Mesenchymal stem cell (in vitro differentiated cells and primary cell): ENCODE measurements at regions not wholly inside any gene's neighbourhood (a gene's known extent, or its start where the extent isn't known, plus 50 kb on each side); places are given as distances from the start of the nearest gene placed in this dataset.
A peak's percentile ranks its signal among the peaks of the same experiment; 100 is the strongest.

Source experiments
- DNase-seq: peaks from one replicate; pipeline ENCODE4 v3.0.0-alpha.2; 2013
- H2AFZ ChIP-seq: one replicate; pipeline ENCODE4 v1.6.1; 2013; ENCODE audit warnings: low read depth, mild to moderate bottlenecking, control low read depth, inconsistent platforms, low read length, moderate library complexity
- H2AK5ac ChIP-seq: 2 replicates; pipeline ENCODE4 v1.6.1; 2013; ENCODE audit warnings: low read length, moderate library complexity, mild to moderate bottlenecking, inconsistent platforms; ENCODE audit not compliant: severe bottlenecking
- H2BK120ac ChIP-seq: one replicate; pipeline ENCODE4 v1.6.1; 2013; ENCODE audit warnings: low read depth, mild to moderate bottlenecking, inconsistent platforms, low read length, moderate library complexity
- H2BK12ac ChIP-seq, 2 experiments: one replicate each; pipeline ENCODE4 v1.6.1; 2013; ENCODE audit warnings: inconsistent platforms in 2 of 2, low read length in 2 of 2, mild to moderate bottlenecking in 2 of 2, moderate library complexity in 2 of 2, control low read depth in 1 of 2
- H2BK15ac ChIP-seq: one replicate; pipeline ENCODE4 v1.6.1; 2013; ENCODE audit warnings: mild to moderate bottlenecking, low read depth, inconsistent platforms; ENCODE audit not compliant: poor library complexity, severe bottlenecking
- H2BK5ac ChIP-seq: 2 replicates; pipeline ENCODE4 v1.6.1; 2013; ENCODE audit warnings: low read depth, mild to moderate bottlenecking, low read length, control low read depth, inconsistent platforms; ENCODE audit not compliant: poor library complexity, severe bottlenecking
- H3K14ac ChIP-seq, 2 experiments: one replicate each; pipeline ENCODE4 v1.6.1; 2013; ENCODE audit warnings: inconsistent platforms in 2 of 2, low read length in 2 of 2, control low read depth in 1 of 2, mild to moderate bottlenecking in 1 of 2, moderate library complexity in 1 of 2
- H3K18ac ChIP-seq, 2 experiments: one replicate each; pipeline ENCODE4 v1.6.1; 2013; ENCODE audit warnings: inconsistent platforms in 2 of 2, low read length in 2 of 2, control low read depth in 1 of 2, low read depth in 1 of 2, mild to moderate bottlenecking in 1 of 2
- H3K23ac ChIP-seq, 2 experiments: one replicate each; pipeline ENCODE4 v1.6.1; 2013; ENCODE audit warnings: inconsistent platforms in 2 of 2, low read length in 2 of 2, mild to moderate bottlenecking in 2 of 2, moderate library complexity in 2 of 2, control low read depth in 1 of 2
- H3K27ac ChIP-seq: 2 replicates; pipeline ENCODE4 v1.5.1; 2013; ENCODE audit warnings: mild to moderate bottlenecking, moderate library complexity, low read length, control low read depth, inconsistent platforms; ENCODE audit not compliant: poor library complexity, severe bottlenecking
- H3K27me3 ChIP-seq, 2 experiments: 2 replicates each; pipeline versions ENCODE4 v1.6.1 to v1.7.0; 2013; ENCODE audit warnings: low read length in 2 of 2, mild to moderate bottlenecking in 2 of 2, moderate library complexity in 2 of 2, control low read depth in 1 of 2, inconsistent platforms in 1 of 2; ENCODE audit not compliant: control insufficient read depth in 1 of 2, insufficient read depth in 1 of 2
- H3K36me3 ChIP-seq, 2 experiments: 2 replicates each; pipeline versions ENCODE4 v1.6.1 to v1.7.0; 2013; ENCODE audit warnings: low read length in 2 of 2, control low read depth in 1 of 2, inconsistent platforms in 1 of 2, low read depth in 1 of 2, mild to moderate bottlenecking in 1 of 2; ENCODE audit not compliant: insufficient read depth in 2 of 2, control insufficient read depth in 1 of 2
- H3K4ac ChIP-seq, 2 experiments: one replicate each; pipeline ENCODE4 v1.6.1; 2013; ENCODE audit warnings: inconsistent platforms in 2 of 2, low read length in 2 of 2, mild to moderate bottlenecking in 2 of 2, moderate library complexity in 2 of 2, control low read depth in 1 of 2, low read depth in 1 of 2
- H3K4me1 ChIP-seq: 2 replicates; pipeline ENCODE4 v1.6.1; 2013; ENCODE audit warnings: low read depth, low read length, control low read depth; ENCODE audit not compliant: control insufficient read depth, insufficient read depth
- H3K4me2 ChIP-seq: 2 replicates; pipeline ENCODE4 v1.6.1; 2013; ENCODE audit warnings: low read length, mild to moderate bottlenecking, inconsistent platforms; ENCODE audit not compliant: poor library complexity, severe bottlenecking
- H3K4me3 ChIP-seq, 2 experiments: 2 replicates each; pipeline versions ENCODE4 v1.5.1 to v1.7.0; 2013; ENCODE audit warnings: low read length in 2 of 2, mild to moderate bottlenecking in 2 of 2, control low read depth in 1 of 2, low read depth in 1 of 2; ENCODE audit not compliant: insufficient read depth in 1 of 2
- H3K79me1 ChIP-seq: replicated peaks from 2 replicates; pipeline ENCODE4 v1.6.1; 2013; ENCODE audit warnings: mild to moderate bottlenecking, control low read depth, low read length, inconsistent platforms; ENCODE audit not compliant: poor library complexity, severe bottlenecking
- H3K9ac ChIP-seq: 2 replicates; pipeline ENCODE4 v1.7.0; 2013; ENCODE audit warnings: mild to moderate bottlenecking, low read length, moderate library complexity
- H3K9me3 ChIP-seq: 2 replicates; pipeline ENCODE4 v1.7.0; 2013; ENCODE audit warnings: mild to moderate bottlenecking, low read length; ENCODE audit not compliant: control insufficient read depth
- H4K8ac ChIP-seq: one replicate; pipeline ENCODE4 v1.6.1; 2013; ENCODE audit warnings: inconsistent platforms, mild to moderate bottlenecking, low read length, moderate library complexity
- H4K91ac ChIP-seq: one replicate; pipeline ENCODE4 v1.6.1; 2013; ENCODE audit warnings: mild to moderate bottlenecking, low read length, inconsistent platforms
- WGBS: methylation state at CpG from one replicate; pipeline ENCODE4 v1.1.7; 2013; ENCODE audit warnings: mixed read lengths; 5-methylcytosine and 5-hydroxymethylcytosine counted together

GRCh38 chr10:57303566-57303965 lies 942.5 kb upstream of the ZWINT start:
- H2BK12ac ChIP-seq, result no peak overlapping the region
- H3K14ac ChIP-seq, result no peak overlapping the region
- no peaks in the 10 kb centered on the region for H3K9me3 ChIP-seq
- H3K18ac ChIP-seq, result no peak overlapping the region
- H3K4me3 ChIP-seq, result no peak overlapping the region
- no peak overlapping the region for H3K23ac ChIP-seq
- no peak overlapping the region for H2BK15ac ChIP-seq
- no peak overlapping the region for H4K91ac ChIP-seq
- no CpG with 5 or more reads among the region's 3 CpGs for WGBS
- no peak overlapping the region for H3K4ac ChIP-seq
- no peaks in the 10 kb centered on the region for H3K27me3 ChIP-seq
- no peak overlapping the region for H2AFZ ChIP-seq
- no peak for DNase-seq
- H4K8ac ChIP-seq, result no peak overlapping the region
- H3K9ac ChIP-seq, result no peak overlapping the region
- H2BK5ac ChIP-seq, result no peak overlapping the region
- H3K79me1 ChIP-seq, result no peaks in the 10 kb centered on the region
- H3K4me2 ChIP-seq, result no peak overlapping the region
- H3K36me3 ChIP-seq, result no peaks in the 10 kb centered on the region
- H3K27ac ChIP-seq, result no peak overlapping the region
- H3K4me1 ChIP-seq, result no peaks in the 10 kb centered on the region
- H2BK120ac ChIP-seq, result no peak overlapping the region
- no peak overlapping the region for H2AK5ac ChIP-seq

GRCh38 chr10:57300718-57301117 lies 939.7 kb upstream of the ZWINT start:
- no peak overlapping the region for H2BK15ac ChIP-seq
- H3K23ac ChIP-seq, result no peak overlapping the region
- H3K79me1 ChIP-seq, result no peaks in the 10 kb centered on the region
- H4K91ac ChIP-seq, result no peak overlapping the region
- no peak overlapping the region for H3K14ac ChIP-seq
- H3K4me2 ChIP-seq, result no peak overlapping the region
- DNase-seq, result no peak
- no peak overlapping the region for H2BK12ac ChIP-seq
- H3K9ac ChIP-seq, result no peak overlapping the region
- H4K8ac ChIP-seq, result no peak overlapping the region
- no peaks in the 10 kb centered on the region for H3K36me3 ChIP-seq
- no peak overlapping the region for H2AFZ ChIP-seq
- H3K9me3 ChIP-seq, result no peaks in the 10 kb centered on the region
- no peaks in the 10 kb centered on the region for H3K27me3 ChIP-seq
- no peaks in the 10 kb centered on the region for H3K4me1 ChIP-seq
- H2BK5ac ChIP-seq, result peak overlapping the region; percentile 8
- no peak overlapping the region for H3K4ac ChIP-seq
- no peak overlapping the region for H3K27ac ChIP-seq
- WGBS, result 100% methylated on average over 1 of the region's 3 CpGs
- H2AK5ac ChIP-seq, result no peak overlapping the region
- H3K4me3 ChIP-seq, result no peak overlapping the region
- no peak overlapping the region for H2BK120ac ChIP-seq
- no peak overlapping the region for H3K18ac ChIP-seq

DNA sequence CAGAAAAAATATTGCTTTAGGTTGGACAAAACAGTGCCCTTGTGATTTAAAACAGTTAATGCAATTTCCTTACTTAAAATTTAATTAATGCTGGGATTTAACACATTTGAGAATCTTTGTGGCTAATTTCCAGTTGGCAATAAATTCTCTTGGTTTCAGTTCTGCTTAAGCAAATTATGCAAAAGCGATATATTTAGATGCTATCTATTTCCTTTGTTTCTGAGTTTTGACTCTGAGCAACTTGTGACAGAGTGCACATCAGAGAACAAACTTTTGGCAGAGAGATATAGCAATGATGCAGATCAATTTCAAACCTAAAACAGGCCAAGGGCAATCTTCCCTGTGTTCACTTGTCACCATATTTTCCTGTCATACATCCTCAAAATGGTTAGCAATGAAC lies 933.6 kb upstream of the ZWINT start:
- Histone ChIP-seq H3K4ac (no peak overlapping the region), H3K4me3 (no peak overlapping the region), H3K18ac (no peak overlapping the region), H3K27ac (no peak overlapping the region), H3K79me1 (no peaks in the 10 kb centered on the region), H2BK5ac (no peak overlapping the region), H3K36me3 (no peaks in the 10 kb centered on the region), H2BK15ac (no peak overlapping the region), H3K14ac (no peak overlapping the region), H4K8ac (no peak overlapping the region), H2BK120ac (no peak overlapping the region), H3K23ac (no peak overlapping the region), H2BK12ac (no peak overlapping the region), H3K9me3 (peaks cover 11% of the 10 kb centered on the region), H2AFZ (no peak overlapping the region), H2AK5ac (no peak overlapping the region), H3K27me3 (no peaks in the 10 kb centered on the region), H3K4me1 (no peaks in the 10 kb centered on the region), H4K91ac (no peak overlapping the region), H3K4me2 (no peak overlapping the region), H3K9ac (no peak overlapping the region)
- 100% methylated on average over 1 of the region's 1 CpG for WGBS
- no peak for DNase-seq

GRCh38 chr10:57288754-57289153 lies 927.7 kb upstream of the ZWINT start:
- no peak overlapping the region for H3K9ac ChIP-seq
- no peaks in the 10 kb centered on the region for H3K27me3 ChIP-seq
- H3K4me3 ChIP-seq, result no peak overlapping the region
- no peak overlapping the region for H2AK5ac ChIP-seq
- H3K79me1 ChIP-seq, result no peaks in the 10 kb centered on the region
- no peak overlapping the region for H2AFZ ChIP-seq
- H3K23ac ChIP-seq, result no peak overlapping the region
- peaks cover 19% of the 10 kb centered on the region for H3K9me3 ChIP-seq
- no peak overlapping the region for H2BK12ac ChIP-seq
- H3K36me3 ChIP-seq, result no peaks in the 10 kb centered on the region
- H3K27ac ChIP-seq, result no peak overlapping the region
- no peak overlapping the region for H2BK120ac ChIP-seq
- no peaks in the 10 kb centered on the region for H3K4me1 ChIP-seq
- H4K8ac ChIP-seq, result no peak overlapping the region
- H4K91ac ChIP-seq, result no peak overlapping the region
- H2BK5ac ChIP-seq, result no peak overlapping the region
- H2BK15ac ChIP-seq, result no peak overlapping the region
- no peak overlapping the region for H3K4me2 ChIP-seq
- no peak for DNase-seq
- no peak overlapping the region for H3K4ac ChIP-seq
- H3K18ac ChIP-seq, result no peak overlapping the region
- no peak overlapping the region for H3K14ac ChIP-seq
